ENCODE measurements at regions not wholly inside any gene's neighbourhood (a gene's known extent, or its start where the extent isn't known, plus 50 kb on each side); places are given as distances from the start of the nearest gene placed in this dataset.

DNA sequence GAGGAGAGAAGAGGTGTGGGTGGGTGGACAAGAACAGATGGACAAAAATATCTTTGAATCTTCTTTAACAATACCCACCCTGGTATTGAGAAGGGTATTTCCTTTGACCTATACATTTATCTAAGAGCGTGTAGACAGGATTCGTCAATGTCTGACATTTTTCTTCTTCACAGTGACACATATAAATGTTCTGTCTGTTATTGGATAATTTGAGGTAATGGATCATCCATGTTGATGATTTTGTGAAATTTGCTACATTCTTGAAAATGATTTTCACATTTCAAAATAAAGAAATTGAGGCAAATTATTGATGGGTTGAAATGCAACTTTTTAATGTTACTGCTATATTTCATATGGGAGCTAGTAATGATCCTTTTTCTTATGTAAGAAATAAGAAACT, 770.7 kb upstream of the EPHA7 start:
- H3K27ac ChIP-seq (ENCODE audit: low read depth, low read length), result no peak overlapping the region
- H3K27me3 ChIP-seq (ENCODE audit: control insufficient read depth, insufficient read depth, low read length), result no peaks in the 10 kb centered on the region
- DNase-seq (ENCODE audit: low read depth, low spot score), result no peak
- CTCF ChIA-PET, result no interaction called here
- POLR2A ChIA-PET, result no interaction called here
- peaks cover 17% of the 10 kb centered on the region for H3K9me3 ChIP-seq (ENCODE audit: control insufficient read depth, insufficient read depth, low read length)
- no peak overlapping the region for H3K4me3 ChIP-seq (ENCODE audit: low read depth, low read length)
- TF ChIP-seq, protein P1, sequence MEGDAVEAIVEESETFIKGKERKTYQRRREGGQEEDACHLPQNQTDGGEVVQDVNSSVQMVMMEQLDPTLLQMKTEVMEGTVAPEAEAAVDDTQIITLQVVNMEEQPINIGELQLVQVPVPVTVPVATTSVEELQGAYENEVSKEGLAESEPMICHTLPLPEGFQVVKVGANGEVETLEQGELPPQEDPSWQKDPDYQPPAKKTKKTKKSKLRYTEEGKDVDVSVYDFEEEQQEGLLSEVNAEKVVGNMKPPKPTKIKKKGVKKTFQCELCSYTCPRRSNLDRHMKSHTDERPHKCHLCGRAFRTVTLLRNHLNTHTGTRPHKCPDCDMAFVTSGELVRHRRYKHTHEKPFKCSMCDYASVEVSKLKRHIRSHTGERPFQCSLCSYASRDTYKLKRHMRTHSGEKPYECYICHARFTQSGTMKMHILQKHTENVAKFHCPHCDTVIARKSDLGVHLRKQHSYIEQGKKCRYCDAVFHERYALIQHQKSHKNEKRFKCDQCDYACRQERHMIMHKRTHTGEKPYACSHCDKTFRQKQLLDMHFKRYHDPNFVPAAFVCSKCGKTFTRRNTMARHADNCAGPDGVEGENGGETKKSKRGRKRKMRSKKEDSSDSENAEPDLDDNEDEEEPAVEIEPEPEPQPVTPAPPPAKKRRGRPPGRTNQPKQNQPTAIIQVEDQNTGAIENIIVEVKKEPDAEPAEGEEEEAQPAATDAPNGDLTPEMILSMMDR (IDR thresholded peaks at IDR 0.05; ENCODE audit: low read depth, low read length), result no peak

DNA sequence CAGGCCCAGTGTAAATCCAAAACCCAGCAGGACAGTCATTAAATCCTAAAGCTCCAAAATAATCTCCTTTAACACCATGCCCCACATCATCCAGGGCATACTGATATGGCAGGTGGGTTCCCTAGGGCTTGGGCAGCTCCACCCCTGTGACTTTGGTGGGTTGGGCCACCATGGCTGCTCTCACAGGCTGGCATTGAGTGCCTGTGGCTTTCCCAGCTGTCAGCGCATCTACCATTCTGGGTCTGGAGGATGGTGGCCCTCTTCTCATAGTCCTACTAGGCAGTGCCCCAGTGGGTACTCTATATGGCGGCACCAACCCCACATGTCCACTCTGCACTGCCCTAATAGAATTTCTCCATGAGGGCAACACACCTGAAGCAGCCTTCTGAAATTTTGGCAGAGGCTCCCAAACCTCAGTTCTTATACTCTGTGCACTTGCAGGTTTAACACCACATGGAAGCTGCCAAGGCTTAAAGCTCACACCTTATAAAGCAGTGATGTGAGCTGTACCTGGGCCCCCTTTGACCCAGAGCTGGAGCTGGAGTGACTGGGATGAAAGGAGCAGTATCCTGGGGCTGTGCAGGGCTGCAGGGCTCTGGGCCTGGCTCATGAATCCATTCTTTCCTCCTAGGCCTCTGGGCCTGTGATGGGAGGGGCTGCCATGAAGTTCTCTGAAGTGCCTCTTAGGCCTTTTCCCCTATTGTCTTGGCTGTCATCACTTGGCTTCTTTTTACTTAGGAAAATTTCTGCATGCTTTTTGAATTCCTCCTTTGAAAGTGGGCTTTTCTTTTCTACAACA, 765.5 kb upstream of the EPHA7 start:
- no peak overlapping the region for H3K27ac ChIP-seq (ENCODE audit: low read depth, low read length)
- peaks cover 17% of the 10 kb centered on the region for H3K9me3 ChIP-seq (ENCODE audit: control insufficient read depth, insufficient read depth, low read length)
- H3K4me3 ChIP-seq (ENCODE audit: low read depth, low read length), result no peak overlapping the region
- ChIA-PET POLR2A (no interaction called here), CTCF (no interaction called here)
- TF ChIP-seq, protein P1 (IDR thresholded peaks at IDR 0.05; ENCODE audit: low read depth, low read length), result no peak
- no peak for DNase-seq (ENCODE audit: low read depth, low spot score)
- H3K27me3 ChIP-seq (ENCODE audit: control insufficient read depth, insufficient read depth, low read length), result no peaks in the 10 kb centered on the region

DNA sequence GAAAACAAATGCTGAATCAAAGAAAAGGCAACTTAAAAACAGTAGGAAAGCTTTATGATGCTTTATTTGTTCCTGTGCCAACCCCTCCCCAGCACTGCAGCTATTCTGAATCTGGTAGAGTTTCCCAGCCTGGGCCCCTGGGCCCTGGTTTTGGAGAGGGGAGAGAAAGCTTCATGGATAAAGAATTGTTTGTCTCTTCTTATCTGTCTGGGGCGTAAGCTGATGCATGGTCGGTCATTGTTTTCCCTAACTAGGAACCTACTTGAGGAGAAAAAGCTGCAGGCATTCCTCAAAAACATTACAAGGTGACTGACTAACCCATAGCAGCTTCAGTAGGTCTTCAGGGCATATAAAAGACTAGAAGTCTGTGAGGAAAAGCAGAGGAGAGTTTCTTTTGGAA, 758.1 kb upstream of the EPHA7 start:
- POLR2A ChIA-PET, result no interaction called here
- H3K27ac ChIP-seq (ENCODE audit: low read depth, low read length), result no peak overlapping the region
- H3K4me3 ChIP-seq (ENCODE audit: low read depth, low read length), result no peak overlapping the region
- TF ChIP-seq, protein P1 (IDR thresholded peaks at IDR 0.05; ENCODE audit: low read depth, low read length), result no peak
- H3K9me3 ChIP-seq (ENCODE audit: control insufficient read depth, insufficient read depth, low read length), result peaks cover 12% of the 10 kb centered on the region; the same call in 1 of the 2 replicates
- no peaks in the 10 kb centered on the region for H3K27me3 ChIP-seq (ENCODE audit: control insufficient read depth, insufficient read depth, low read length)
- no peak for DNase-seq (ENCODE audit: low read depth, low spot score)
- CTCF ChIA-PET, result no interaction called here

DNA sequence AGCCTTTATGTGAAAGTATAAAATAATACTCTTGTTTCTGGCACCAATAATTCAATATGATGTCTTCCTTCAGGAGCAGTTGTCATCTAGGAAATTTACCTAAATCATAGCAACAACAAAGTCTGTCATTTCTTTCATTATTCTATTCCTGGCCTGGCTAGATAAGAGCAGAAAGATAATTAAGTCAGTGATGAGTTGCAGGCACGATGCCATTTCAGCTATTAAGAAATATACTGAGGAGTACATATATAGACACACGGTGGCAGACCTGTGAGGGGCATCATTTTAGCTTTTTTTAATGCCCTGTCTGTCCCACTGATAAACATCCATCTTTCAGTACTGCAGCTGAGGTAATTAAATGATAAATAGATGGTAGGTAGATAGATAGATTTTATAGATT, 756.1 kb upstream of the EPHA7 start:
- DNase-seq (ENCODE audit: low read depth, low spot score), result no peak
- ChIA-PET POLR2A (no interaction called here), CTCF (no interaction called here)
- Histone ChIP-seq H3K4me3 (ENCODE audit: low read depth, low read length) (no peak overlapping the region), H3K27me3 (ENCODE audit: control insufficient read depth, insufficient read depth, low read length) (no peaks in the 10 kb centered on the region), H3K27ac (ENCODE audit: low read depth, low read length) (no peak overlapping the region), H3K9me3 (ENCODE audit: control insufficient read depth, insufficient read depth, low read length) (peaks cover 12% of the 10 kb centered on the region; the same call in 1 of the 2 replicates)
- TF ChIP-seq, protein P1 (IDR thresholded peaks at IDR 0.05; ENCODE audit: low read depth, low read length), result no peak

GRCh38 chr6:94163877-94164276, 744.5 kb upstream of the EPHA7 start:
- peaks cover 11% of the 10 kb centered on the region for H3K9me3 ChIP-seq (ENCODE audit: control insufficient read depth, insufficient read depth, low read length)
- TF ChIP-seq, protein P1 (IDR thresholded peaks at IDR 0.05; ENCODE audit: low read depth, low read length), result no peak
- H3K4me3 ChIP-seq (ENCODE audit: low read depth, low read length), result no peak overlapping the region
- POLR2A ChIA-PET, result no interaction called here
- no peaks in the 10 kb centered on the region for H3K27me3 ChIP-seq (ENCODE audit: control insufficient read depth, insufficient read depth, low read length)
- no peak for DNase-seq (ENCODE audit: low read depth, low spot score)
- CTCF ChIA-PET, result no interaction called here
- no peak overlapping the region for H3K27ac ChIP-seq (ENCODE audit: low read depth, low read length)
